IMR-90 (cell line): ENCODE measurements at regions not wholly inside any gene's neighbourhood (a gene's known extent, or its start where the extent isn't known, plus 50 kb on each side); places are given as distances from the start of the nearest gene placed in this dataset.

ENCODE experiments used
- CEBPB ChIP-seq: IDR thresholded peaks from 2 replicates; pipeline ENCODE4 v1.6.1; 2012; ENCODE audit warnings: low read depth, low read length, improper control_type of control experiment
- CTCF ChIP-seq: conservative IDR thresholded peaks from 2 replicates; pipeline ENCODE4 v1.5.1; 2012; ENCODE audit warnings: mild to moderate bottlenecking, low read depth, low read length, improper control_type of control experiment

- TF ChIP-seq CTCF, result no peak
- no peak for TF ChIP-seq CEBPB
Observed at GRCh38 chr2:176747928-176748327, 464.7 kb upstream of the HNRNPA3 start.
